ENCODE measurements at regions not wholly inside any gene's neighbourhood (a gene's known extent, or its start where the extent isn't known, plus 50 kb on each side); places are given as distances from the start of the nearest gene placed in this dataset.
"Not testable (repeated sequence)": the region's sequence is repeated elsewhere in the genome, so short reads cannot be mapped to it uniquely, and the experiment has no call there.

- no peak for DNase-seq (ENCODE audit: low spot score)
Measured at GRCh38 chr9:117938896-117939295, 234.7 kb downstream of the TLR4 start.

- not testable (repeated sequence) for DNase-seq (ENCODE audit: low spot score)
Measured at GRCh38 chr9:117944750-117945149, 240.5 kb downstream of the TLR4 start.

GRCh38 chr9:117945286-117945685, 241.1 kb downstream of the TLR4 start:
- DNase-seq (ENCODE audit: low spot score) = no peak

GRCh38 chr9:117951127-117951526, 246.9 kb downstream of the TLR4 start:
- no peak for DNase-seq (ENCODE audit: low spot score)

- DNase-seq (ENCODE audit: low spot score) = no peak
Measured at GRCh38 chr9:117952581-117952980, 248.4 kb downstream of the TLR4 start.

- no peak for DNase-seq (ENCODE audit: low spot score)
Measured at GRCh38 chr9:117957267-117957666, 253.1 kb downstream of the TLR4 start.

- DNase-seq (ENCODE audit: low spot score) = no peak
Measured at GRCh38 chr9:117958726-117959125, 254.5 kb downstream of the TLR4 start.

- DNase-seq (ENCODE audit: low spot score) = no peak
Measured at GRCh38 chr9:117963493-117964090, 259.4 kb downstream of the TLR4 start.

- no peak for DNase-seq (ENCODE audit: low spot score)
Measured at GRCh38 chr9:117970276-117971050, 266.3 kb downstream of the TLR4 start.

- no peak for DNase-seq (ENCODE audit: low spot score)
Measured at GRCh38 chr9:117974108-117974507, 269.9 kb downstream of the TLR4 start.

GRCh38 chr9:117979914-117980313, 275.7 kb downstream of the TLR4 start:
- no peak for DNase-seq (ENCODE audit: low spot score)

- DNase-seq (ENCODE audit: low spot score) = no peak
Measured at GRCh38 chr9:117987945-117988344, 283.7 kb downstream of the TLR4 start.

GRCh38 chr9:117992006-117992405, 287.8 kb downstream of the TLR4 start:
- no peak for DNase-seq (ENCODE audit: low spot score)

GRCh38 chr9:118000581-118000980, 296.4 kb downstream of the TLR4 start:
- no peak for DNase-seq (ENCODE audit: low spot score)

GRCh38 chr9:118003240-118003639, 299.0 kb downstream of the TLR4 start:
- DNase-seq (ENCODE audit: low spot score) = no peak

- DNase-seq (ENCODE audit: low spot score) = no peak
Measured at GRCh38 chr9:118008246-118008645, 304.0 kb downstream of the TLR4 start.

GRCh38 chr9:118009614-118010013, 305.4 kb downstream of the TLR4 start:
- DNase-seq (ENCODE audit: low spot score) = no peak

GRCh38 chr9:118017607-118018122, 313.5 kb downstream of the TLR4 start:
- no peak for DNase-seq (ENCODE audit: low spot score)

GRCh38 chr9:118023644-118024043, 319.4 kb downstream of the TLR4 start:
- no peak for DNase-seq (ENCODE audit: low spot score)

GRCh38 chr9:118028225-118028624, 324.0 kb downstream of the TLR4 start:
- DNase-seq (ENCODE audit: low spot score) = no peak

- no peak for DNase-seq (ENCODE audit: low spot score)
Measured at GRCh38 chr9:118029425-118029824, 325.2 kb downstream of the TLR4 start.

GRCh38 chr9:118034701-118035100, 330.5 kb downstream of the TLR4 start:
- DNase-seq (ENCODE audit: low spot score) = no peak

- no peak for DNase-seq (ENCODE audit: low spot score)
Measured at GRCh38 chr9:118038713-118039112, 334.5 kb downstream of the TLR4 start.

- DNase-seq (ENCODE audit: low spot score) = no peak
Measured at GRCh38 chr9:118058227-118058626, 354.0 kb downstream of the TLR4 start.
